ENCODE measurements at regions not wholly inside any gene's neighbourhood (a gene's known extent, or its start where the extent isn't known, plus 50 kb on each side); places are given as distances from the start of the nearest gene placed in this dataset.

GRCh38 chr10:63710703-63711102, 189.5 kb downstream of the REEP3 start:
- no peak for DNase-seq

- peak; percentile 9 for DNase-seq
Measured at GRCh38 chr10:63711361-63711760, 190.2 kb downstream of the REEP3 start.

DNA sequence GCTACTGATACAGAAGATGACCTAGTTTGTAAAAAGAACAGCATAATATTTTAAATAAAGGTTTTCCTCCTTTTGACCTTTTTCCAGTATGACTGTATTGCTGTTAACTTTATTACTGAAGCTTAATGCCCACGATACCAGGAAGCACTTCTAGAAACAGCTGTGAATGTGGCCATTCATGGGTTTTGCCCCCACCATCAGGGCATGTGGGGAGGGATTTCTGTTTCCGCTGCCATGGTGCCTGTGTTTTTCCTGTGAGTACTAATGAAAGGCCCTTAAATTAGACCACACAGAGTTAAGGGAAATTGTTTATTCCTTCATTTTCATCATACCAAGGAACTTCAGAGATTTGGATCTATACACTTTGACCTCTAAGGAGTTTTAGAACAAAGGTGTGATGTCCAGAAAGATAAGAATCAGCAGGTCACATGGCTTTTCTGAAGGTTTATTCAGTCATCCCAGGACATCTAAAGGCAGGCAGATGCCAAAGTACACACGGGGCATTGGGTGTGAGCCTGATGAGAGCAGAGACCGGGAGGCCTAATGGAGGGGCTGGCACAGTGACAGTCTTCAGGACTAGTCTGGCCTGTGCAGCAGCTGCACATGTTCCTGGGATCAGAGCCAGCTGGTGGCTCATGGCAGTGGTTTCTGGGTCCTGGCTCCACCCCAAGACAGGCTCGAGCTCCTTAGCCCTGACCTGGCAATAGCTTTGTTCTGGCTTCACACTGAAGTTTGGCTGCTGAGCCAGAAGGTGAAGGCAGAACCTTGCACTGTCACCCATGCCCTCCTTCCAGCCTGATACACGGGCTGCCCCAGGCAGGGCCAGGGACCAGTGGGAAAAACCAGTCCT, 190.9 kb downstream of the REEP3 start:
- DNase-seq: peak; percentile 98

- DNase-seq: no peak
Measured at GRCh38 chr10:63712717-63713115, 191.5 kb downstream of the REEP3 start.

- peak; percentile 75 for DNase-seq
Measured at GRCh38 chr10:63713191-63714144, 192.3 kb downstream of the REEP3 start.

- DNase-seq: no peak
Measured at GRCh38 chr10:63716016-63716580, 194.9 kb downstream of the REEP3 start.

DNA sequence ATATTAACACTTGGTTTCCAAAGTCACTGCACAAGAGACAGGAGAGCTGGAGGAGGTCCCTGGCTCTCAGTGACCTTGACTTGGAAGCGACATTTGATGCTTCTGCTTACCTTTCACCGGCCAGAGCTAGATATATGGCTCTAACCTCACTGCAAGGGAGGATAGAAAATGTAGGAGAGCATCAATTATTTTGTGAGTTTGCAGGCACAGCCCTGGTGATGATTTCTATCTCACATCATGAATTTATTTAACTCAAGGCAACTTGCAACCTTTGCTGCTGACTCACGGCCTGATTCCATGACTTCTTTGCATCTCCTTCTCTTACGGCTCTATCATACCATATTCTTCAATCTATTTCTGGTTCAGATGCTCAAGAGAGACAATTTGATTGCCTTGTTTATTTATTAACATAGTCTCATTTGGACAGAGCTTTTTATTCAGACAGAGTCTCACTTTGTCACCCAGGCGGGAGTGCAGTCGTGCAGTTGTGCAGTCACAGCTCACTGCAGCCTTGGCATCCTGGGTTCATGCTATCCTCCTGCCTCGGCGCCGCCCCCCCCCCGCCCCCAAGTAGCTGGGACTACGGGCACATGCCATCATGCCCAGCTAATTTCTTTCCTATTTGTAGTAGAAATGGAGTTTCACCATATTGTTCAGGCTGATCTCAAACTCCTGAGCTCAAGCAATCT, 196.0 kb downstream of the REEP3 start:
- DNase-seq: no peak

GRCh38 chr10:63718006-63718405, 196.8 kb downstream of the REEP3 start:
- no peak for DNase-seq

DNA sequence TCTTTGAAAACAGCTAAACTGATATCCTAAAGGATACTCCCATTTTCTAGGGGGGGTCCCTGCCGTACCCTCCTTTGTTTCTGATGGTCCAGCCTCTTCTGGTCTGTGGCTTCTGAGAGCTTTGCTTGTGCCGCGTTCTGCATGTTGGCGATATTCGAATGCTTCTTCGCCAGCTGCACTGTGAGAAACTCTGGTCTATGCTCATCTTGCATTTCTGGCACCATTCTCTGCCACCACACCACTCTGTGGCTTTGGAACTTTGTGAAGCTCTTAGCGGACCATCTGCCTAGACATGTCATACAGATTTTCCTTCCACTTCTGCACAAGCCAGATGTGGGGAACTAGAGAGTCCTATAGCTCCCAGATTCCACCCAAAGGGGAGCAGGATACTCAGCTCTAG, 197.2 kb downstream of the REEP3 start:
- no peak for DNase-seq

DNA sequence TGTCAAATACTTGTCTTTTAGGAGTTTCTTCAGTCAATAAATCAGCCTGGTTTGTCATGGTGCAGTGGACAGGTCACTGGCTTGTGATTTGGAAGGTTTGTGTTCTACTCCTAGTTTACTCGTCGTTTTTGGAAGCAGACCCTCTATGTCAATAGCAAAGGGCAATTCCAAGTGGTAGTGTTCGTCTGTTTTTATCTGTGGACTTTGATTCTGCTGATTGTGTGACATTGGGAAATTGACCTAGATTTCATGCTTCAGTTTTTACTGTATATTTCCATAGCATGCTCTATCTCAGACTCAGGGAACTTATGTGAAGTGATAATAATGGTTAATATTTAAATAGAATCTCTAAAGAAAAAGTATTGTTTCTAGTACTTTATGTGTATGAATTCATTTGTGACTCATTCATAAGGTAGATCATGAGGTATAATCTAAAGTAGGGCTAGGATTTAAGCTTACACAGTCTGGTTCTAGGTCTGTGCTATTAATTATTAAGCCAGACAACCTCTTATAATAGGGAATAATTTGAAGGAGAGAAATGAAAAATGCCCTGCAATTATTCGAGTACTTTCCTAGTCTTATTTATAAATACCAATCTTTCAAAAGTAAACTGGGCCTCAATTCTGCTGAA, 198.1 kb downstream of the REEP3 start:
- DNase-seq: no peak

DNA sequence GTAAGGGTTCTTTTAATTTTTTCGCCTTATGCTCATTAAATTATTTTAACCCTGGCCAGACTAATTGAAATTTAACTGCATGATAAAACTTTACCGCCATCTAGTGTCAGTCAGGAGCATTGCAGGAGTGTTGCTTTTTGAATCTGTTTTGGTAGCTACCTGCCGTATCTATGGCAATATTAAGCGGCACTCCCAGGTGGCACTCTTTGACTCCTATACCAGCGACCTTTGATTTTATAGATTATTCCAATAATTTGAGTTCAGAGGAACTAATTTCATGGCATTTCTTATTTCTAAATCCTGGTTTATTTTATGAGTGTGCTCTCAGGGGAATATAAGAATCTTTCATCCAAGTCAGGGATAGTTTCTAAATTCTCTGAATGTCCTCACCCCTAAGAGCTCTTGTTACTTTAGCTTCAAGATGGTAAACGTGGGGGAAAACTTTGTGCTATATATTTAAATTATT, 198.9 kb downstream of the REEP3 start:
- peak; percentile 70 for DNase-seq

DNA sequence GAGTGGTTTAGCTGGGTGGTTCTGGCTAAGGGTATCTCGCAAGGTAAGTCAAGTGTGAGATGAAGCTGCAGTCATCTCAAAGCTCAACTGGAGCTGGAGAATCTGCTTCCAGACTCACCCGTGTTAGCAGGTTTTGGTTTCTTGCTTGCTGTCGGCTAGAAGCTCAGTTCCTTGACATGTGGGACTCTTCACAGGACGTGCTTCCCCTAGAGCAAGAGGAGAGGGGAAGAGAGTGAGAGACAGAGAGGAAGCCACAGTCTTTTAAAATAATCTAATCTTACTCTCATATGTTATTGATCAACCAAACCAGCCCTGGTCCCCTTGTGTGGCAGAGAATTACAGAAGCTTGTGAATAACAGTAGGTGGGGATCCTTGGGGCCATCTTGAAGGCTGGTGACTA, 199.5 kb downstream of the REEP3 start:
- DNase-seq: no peak

- no peak for DNase-seq
Measured at GRCh38 chr10:63722537-63722936, 201.3 kb downstream of the REEP3 start.

DNA sequence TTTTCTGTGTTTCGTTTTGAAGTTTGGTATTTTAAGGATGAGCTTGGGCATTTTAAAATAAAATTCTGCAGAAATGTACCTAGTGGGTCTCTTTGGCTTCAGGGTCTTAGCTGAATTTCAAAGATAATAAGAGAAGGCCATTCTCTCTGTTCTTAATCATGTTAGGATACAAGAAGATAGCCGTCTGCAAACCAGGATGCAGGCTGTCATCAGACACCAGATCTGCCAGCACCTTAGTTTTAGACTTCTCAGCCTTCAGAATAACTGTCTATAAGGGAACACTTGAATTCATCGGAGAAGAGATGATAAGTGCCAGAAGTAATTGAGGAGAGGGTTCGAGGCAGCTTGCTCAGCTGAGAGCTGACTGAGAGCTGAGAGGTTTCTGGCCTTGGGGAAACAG, 202.1 kb downstream of the REEP3 start:
- no peak for DNase-seq

- no peak for DNase-seq
Measured at GRCh38 chr10:63723741-63724140, 202.5 kb downstream of the REEP3 start.

DNA sequence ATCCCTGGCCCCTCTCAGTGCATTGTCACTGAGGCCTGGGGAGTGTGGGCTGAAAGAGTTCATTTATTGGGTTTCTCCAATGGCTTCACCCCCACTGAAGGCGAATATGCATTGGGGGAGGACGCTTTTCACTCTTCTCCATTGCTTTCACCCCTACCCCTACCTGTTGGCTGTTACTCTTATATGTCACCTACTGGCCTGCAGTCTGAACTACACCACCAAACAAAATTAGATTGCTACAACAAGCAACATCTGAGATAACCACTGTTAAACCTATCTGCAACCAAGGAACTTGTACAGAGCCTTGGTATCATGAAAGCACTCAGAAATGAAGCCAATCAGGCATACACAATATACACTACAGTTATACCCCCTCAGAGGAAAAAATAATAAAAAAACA, 203.7 kb downstream of the REEP3 start:
- no peak for DNase-seq

- DNase-seq: no peak
Measured at GRCh38 chr10:63726867-63727266, 205.7 kb downstream of the REEP3 start.

GRCh38 chr10:63727636-63728035, 206.4 kb downstream of the REEP3 start:
- no peak for DNase-seq

DNA sequence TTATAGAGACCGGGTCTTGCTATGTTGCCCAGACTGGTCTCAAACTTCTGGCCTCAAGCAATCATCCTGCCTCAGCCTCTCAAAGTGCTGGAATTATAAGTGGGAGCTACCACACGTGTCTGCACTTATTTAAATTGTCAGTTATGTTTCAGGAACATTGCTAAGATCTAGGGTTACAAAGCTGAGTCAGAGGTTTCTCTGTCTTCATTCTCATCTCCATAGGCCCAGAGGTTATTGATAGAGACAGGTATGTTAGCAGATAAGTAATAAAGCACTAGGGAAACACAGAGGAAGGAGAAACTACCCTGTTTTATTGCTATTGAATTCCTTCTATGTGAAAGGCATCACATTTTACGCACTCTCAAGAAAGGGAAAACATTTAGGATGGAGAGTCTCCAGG, 214.1 kb downstream of the REEP3 start:
- DNase-seq: no peak

GRCh38 chr10:63738410-63738809, 217.2 kb downstream of the REEP3 start:
- no peak for DNase-seq

- DNase-seq: no peak
Measured at GRCh38 chr10:63744060-63744941, 223.1 kb downstream of the REEP3 start.
